IMR-90 (cell line): ENCODE measurements at regions not wholly inside any gene's neighbourhood (a gene's known extent, or its start where the extent isn't known, plus 50 kb on each side); places are given as distances from the start of the nearest gene placed in this dataset.

Experiments used
- ATAC-seq: fragments of 200-7000 bp; cut with Tn5 transposase; 2 replicates; pipeline ENCODE4 v1.9.1; 2020; ENCODE audit warnings: low read depth, mild to moderate bottlenecking, moderate library complexity
- BruUV-seq: library from RNA; stranded (reverse); fragments of 400-500 nt; replicated peaks from 2 replicates; lab custom pipeline; 2021; lab: Mats Ljungman, UMichigan
- CTCF ChIA-PET: fragments of 300-600 bp; formaldehyde crosslinking; extraction: SDS; loops from one replicate; lab custom pipeline; 2021; ENCODE audit warnings: antibody characterized with exemption; lab: Yijun Ruan, JAX
- POLR2A ChIA-PET: fragments of 300-600 bp; sonication (Branson Sonifier 250); formaldehyde crosslinking; loops from one replicate; lab custom pipeline; 2022; ENCODE audit warnings: antibody characterized with exemption; ENCODE audit not compliant: unreplicated experiment; lab: Charles Lee
- DNase-seq: peaks from one replicate; pipeline ENCODE4 v3.0.0; 2013
- H2AFZ ChIP-seq: replicated peaks from 2 replicates; pipeline ENCODE3; 2013; ENCODE audit warnings: low read length, mild to moderate bottlenecking; ENCODE audit not compliant: poor library complexity
- H2AK5ac ChIP-seq: 2 replicates; pipeline ENCODE4 v1.6.1; 2013; ENCODE audit warnings: low read depth, low read length, inconsistent platforms
- H2AK9ac ChIP-seq: replicated peaks from 2 replicates; pipeline ENCODE3; 2013; ENCODE audit warnings: mild to moderate bottlenecking, low read depth, low read length, moderate library complexity; ENCODE audit not compliant: poor library complexity
- H2BK120ac ChIP-seq: 2 replicates; pipeline ENCODE4 v1.6.1; 2013; ENCODE audit warnings: low read depth, low read length, inconsistent platforms
- H2BK15ac ChIP-seq: 3 replicates; pipeline ENCODE4 v1.6.1; 2013; ENCODE audit warnings: low read depth, low read length, inconsistent platforms
- H2BK20ac ChIP-seq: 2 replicates; pipeline ENCODE4 v1.6.1; 2013; ENCODE audit warnings: low read depth, mild to moderate bottlenecking, inconsistent platforms, low read length, moderate library complexity
- H2BK5ac ChIP-seq: 2 replicates; pipeline ENCODE4 v1.6.1; 2013; ENCODE audit warnings: mild to moderate bottlenecking, low read depth, low read length, inconsistent platforms; ENCODE audit not compliant: poor library complexity, severe bottlenecking
- H3K14ac ChIP-seq: replicated peaks from 2 replicates; pipeline ENCODE4 v1.6.1; 2013; ENCODE audit warnings: low read depth, low read length, inconsistent platforms
- H3K18ac ChIP-seq: 2 replicates; pipeline ENCODE4 v1.6.1; 2013; ENCODE audit warnings: low read depth, low read length, control low read depth
- H3K23ac ChIP-seq: 2 replicates; pipeline ENCODE4 v1.6.1; 2013; ENCODE audit warnings: low read depth, low read length, inconsistent platforms
- H3K27ac ChIP-seq: 2 replicates; pipeline ENCODE4 v1.5.1; 2013; ENCODE audit warnings: mild to moderate bottlenecking, control low read depth, low read length; ENCODE audit not compliant: insufficient read depth
- H3K27me3 ChIP-seq: 2 replicates; pipeline ENCODE4 v1.6.1; 2013; ENCODE audit warnings: low read length; ENCODE audit not compliant: control insufficient read depth, insufficient read depth
- H3K36me3 ChIP-seq: 2 replicates; pipeline ENCODE4 v1.6.1; 2013; ENCODE audit warnings: low read length, mixed read lengths; ENCODE audit not compliant: control insufficient read depth, insufficient read depth
- H3K4ac ChIP-seq: 2 replicates; pipeline ENCODE4 v1.6.1; 2013; ENCODE audit warnings: low read depth, low read length, inconsistent platforms
- H3K4me1 ChIP-seq: 2 replicates; pipeline ENCODE4 v1.6.1; 2013; ENCODE audit warnings: low read length, mixed read lengths; ENCODE audit not compliant: control insufficient read depth, insufficient read depth
- H3K4me2 ChIP-seq: 2 replicates; pipeline ENCODE4 v1.6.1; 2013; ENCODE audit warnings: low read depth, mild to moderate bottlenecking, control low read depth, low read length, moderate library complexity
- H3K4me3 ChIP-seq: 2 replicates; pipeline ENCODE4 v1.5.1; 2013; ENCODE audit warnings: low read depth, mild to moderate bottlenecking, control low read depth, low read length, moderate library complexity; ENCODE audit not compliant: insufficient read depth
- H3K56ac ChIP-seq: 2 replicates; pipeline ENCODE4 v1.6.1; 2013; ENCODE audit warnings: low read length, inconsistent platforms; ENCODE audit not compliant: insufficient read depth; ENCODE audit errors: extremely low read depth
- H3K79me1 ChIP-seq, 2 experiments: 2 replicates each; pipeline ENCODE4 v1.6.1; 2013; ENCODE audit warnings: low read length in 2 of 2, inconsistent platforms in 1 of 2, low read depth in 1 of 2
- H3K9ac ChIP-seq: 2 replicates; pipeline ENCODE4 v1.6.1; 2013; ENCODE audit warnings: low read depth, low read length, control low read depth
- H3K9me1 ChIP-seq: 2 replicates; pipeline ENCODE4 v1.6.1; 2013; ENCODE audit warnings: low read length, inconsistent platforms; ENCODE audit not compliant: insufficient read depth
- H3K9me3 ChIP-seq: 2 replicates; pipeline ENCODE4 v1.6.1; 2013; ENCODE audit warnings: low read length; ENCODE audit not compliant: control insufficient read depth, insufficient read depth
- H4K20me1 ChIP-seq: 2 replicates; pipeline ENCODE4 v1.6.1; 2013; ENCODE audit warnings: low read length, inconsistent platforms; ENCODE audit not compliant: insufficient read depth
- H4K5ac ChIP-seq: 2 replicates; pipeline ENCODE4 v1.6.1; 2013; ENCODE audit warnings: mild to moderate bottlenecking, low read depth, low read length, control low read depth
- H4K8ac ChIP-seq, 2 experiments: 2 replicates each; pipeline ENCODE4 v1.6.1; 2013; ENCODE audit warnings: low read depth in 2 of 2, low read length in 2 of 2, control low read depth in 1 of 2, inconsistent platforms in 1 of 2
- H4K91ac ChIP-seq: 2 replicates; pipeline ENCODE4 v1.6.1; 2013; ENCODE audit warnings: low read depth, low read length, inconsistent platforms; ENCODE audit not compliant: insufficient read depth
- BHLHE40 ChIP-seq: fragments of 150-350 bp; IDR thresholded peaks from 2 replicates; pipeline ENCODE4 v1.6.1; 2016; ENCODE audit warnings: mild to moderate bottlenecking, low read depth, low read length
- POLR2A ChIP-seq: IDR thresholded peaks from 2 replicates; pipeline ENCODE4 v1.6.1; 2012; ENCODE audit warnings: mild to moderate bottlenecking, low read depth, low read length
- RAD21 ChIP-seq: IDR thresholded peaks from 2 replicates; pipeline ENCODE4 v1.6.1; 2012; ENCODE audit warnings: low read length, improper control_type of control experiment
- SMC3 ChIP-seq: fragments of 150-350 bp; IDR thresholded peaks from 2 replicates; pipeline ENCODE4 v1.6.1; 2016; ENCODE audit warnings: low read depth, mild to moderate bottlenecking, antibody characterized with exemption, low read length, moderate library complexity
- WGBS, 2 experiments: methylation state at CpG; one replicate each; pipeline versions ENCODE4 v1.1.5 to v1.1.7; 2013; ENCODE audit warnings: missing lambda C conversion rate in 2 of 2; ENCODE audit not compliant: insufficient read length in 1 of 2; ENCODE audit errors: extremely low coverage in 2 of 2; 5-methylcytosine and 5-hydroxymethylcytosine counted together
- dilution Hi-C: fragments of 300-500 bp; cut with HindIII; formaldehyde crosslinking; loops from one replicate; pipeline ENCODE4 v1.14.3; 2018; ENCODE audit warnings: low sequenced_read_pairs; ENCODE audit not compliant: unreplicated experiment
- in situ Hi-C: fragments of 300-500 bp; cut with MboI; formaldehyde crosslinking; loops from 3 replicates; pipeline ENCODE4 v1.14.3; 2019; ENCODE audit warnings: low sequenced_read_pairs, inconsistent platforms, mixed read lengths
- intact Hi-C: fragments of 100-400 bp; cut with micrococcal nuclease; formaldehyde crosslinking; loops from 2 replicates; pipeline ENCODE4 v1.10.0; 2022
- TF ChIP-seq, protein P1 (sequence below): fragments of 150-350 bp; IDR thresholded peaks from 2 replicates; pipeline ENCODE4 v1.6.1; 2016; ENCODE audit warnings: low read depth, mild to moderate bottlenecking, low read length, moderate library complexity, borderline replicate concordance
- TF ChIP-seq, protein P2 (sequence below): fragments of 150-350 bp; IDR thresholded peaks from 2 replicates; pipeline ENCODE4 v1.6.1; 2017; ENCODE audit warnings: mild to moderate bottlenecking, antibody characterized with exemption, low read length, low read depth

DNA sequence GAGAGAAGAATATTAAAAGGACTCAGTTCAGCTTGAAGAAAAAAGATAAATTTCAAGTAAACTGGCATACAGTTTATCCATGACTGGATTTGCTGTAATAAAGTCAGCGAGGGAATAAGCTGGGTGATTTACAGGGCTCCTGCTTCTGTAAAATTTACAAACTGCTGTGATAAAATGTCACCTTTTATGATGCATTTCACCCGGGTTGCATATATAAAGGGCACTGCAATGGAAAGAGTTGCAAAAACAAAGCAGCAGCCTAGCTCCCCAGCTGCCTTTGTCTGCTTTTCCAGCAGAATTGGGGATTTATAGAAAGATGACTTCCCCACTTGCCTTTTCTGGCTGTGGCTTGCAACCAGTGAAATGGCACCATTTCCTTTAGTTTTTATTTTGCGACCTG lies 132.5 kb upstream of the LHCGR start:
- no peak overlapping the region for H4K91ac ChIP-seq
- H3K18ac ChIP-seq = no peak overlapping the region
- BruUV-seq = no TSS peak
- H3K9me1 ChIP-seq = no peaks in the 10 kb centered on the region
- POLR2A ChIA-PET = no interaction called here
- H2AK5ac ChIP-seq = no peak overlapping the region
- no peaks in the 10 kb centered on the region for H3K4me1 ChIP-seq
- no peak overlapping the region for H4K5ac ChIP-seq
- H2BK5ac ChIP-seq = no peak overlapping the region
- no peak overlapping the region for H3K4ac ChIP-seq
- no peaks in the 10 kb centered on the region for H4K20me1 ChIP-seq
- no peak overlapping the region for H3K23ac ChIP-seq
- WGBS, 2 experiments = 63% methylated on average over 1 of the region's 3 CpGs; no CpG with 5 or more reads in 1 of the 2 experiments
- H2BK15ac ChIP-seq = no peak overlapping the region
- dilution Hi-C loops (no loop called here), intact Hi-C loops (no loop called here), in situ Hi-C loops (no loop called here)
- H4K8ac ChIP-seq = no peak overlapping the region
- H3K4me3 ChIP-seq = no peak overlapping the region
- no peak overlapping the region for H2BK20ac ChIP-seq
- H2AK9ac ChIP-seq = no peak overlapping the region
- CTCF ChIA-PET = no interaction called here
- H3K27ac ChIP-seq = no peak overlapping the region
- H2AFZ ChIP-seq = no peak overlapping the region
- H3K79me1 ChIP-seq = no peaks in the 10 kb centered on the region
- H3K27me3 ChIP-seq = peaks cover 8% of the 10 kb centered on the region
- H3K56ac ChIP-seq = no peak overlapping the region
- no peak overlapping the region for H3K14ac ChIP-seq
- no peak for DNase-seq
- TF ChIP-seq POLR2A = no peak
- TF ChIP-seq BHLHE40 = no peak
- TF ChIP-seq RAD21 = no peak
- TF ChIP-seq, protein P1, sequence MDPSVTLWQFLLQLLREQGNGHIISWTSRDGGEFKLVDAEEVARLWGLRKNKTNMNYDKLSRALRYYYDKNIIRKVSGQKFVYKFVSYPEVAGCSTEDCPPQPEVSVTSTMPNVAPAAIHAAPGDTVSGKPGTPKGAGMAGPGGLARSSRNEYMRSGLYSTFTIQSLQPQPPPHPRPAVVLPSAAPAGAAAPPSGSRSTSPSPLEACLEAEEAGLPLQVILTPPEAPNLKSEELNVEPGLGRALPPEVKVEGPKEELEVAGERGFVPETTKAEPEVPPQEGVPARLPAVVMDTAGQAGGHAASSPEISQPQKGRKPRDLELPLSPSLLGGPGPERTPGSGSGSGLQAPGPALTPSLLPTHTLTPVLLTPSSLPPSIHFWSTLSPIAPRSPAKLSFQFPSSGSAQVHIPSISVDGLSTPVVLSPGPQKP = no peak
- TF ChIP-seq SMC3 = no peak
- TF ChIP-seq, protein P2, sequence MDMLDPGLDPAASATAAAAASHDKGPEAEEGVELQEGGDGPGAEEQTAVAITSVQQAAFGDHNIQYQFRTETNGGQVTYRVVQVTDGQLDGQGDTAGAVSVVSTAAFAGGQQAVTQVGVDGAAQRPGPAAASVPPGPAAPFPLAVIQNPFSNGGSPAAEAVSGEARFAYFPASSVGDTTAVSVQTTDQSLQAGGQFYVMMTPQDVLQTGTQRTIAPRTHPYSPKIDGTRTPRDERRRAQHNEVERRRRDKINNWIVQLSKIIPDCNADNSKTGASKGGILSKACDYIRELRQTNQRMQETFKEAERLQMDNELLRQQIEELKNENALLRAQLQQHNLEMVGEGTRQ = no peak
- ATAC-seq = no peak
- H3K9me3 ChIP-seq = no peaks in the 10 kb centered on the region
- H2BK120ac ChIP-seq = no peak overlapping the region
- H3K9ac ChIP-seq = no peak overlapping the region
- no peak overlapping the region for H3K4me2 ChIP-seq
- H3K36me3 ChIP-seq = no peaks in the 10 kb centered on the region
